ENCODE measurements at regions not wholly inside any gene's neighbourhood (a gene's known extent, or its start where the extent isn't known, plus 50 kb on each side); places are given as distances from the start of the nearest gene placed in this dataset.

DNA sequence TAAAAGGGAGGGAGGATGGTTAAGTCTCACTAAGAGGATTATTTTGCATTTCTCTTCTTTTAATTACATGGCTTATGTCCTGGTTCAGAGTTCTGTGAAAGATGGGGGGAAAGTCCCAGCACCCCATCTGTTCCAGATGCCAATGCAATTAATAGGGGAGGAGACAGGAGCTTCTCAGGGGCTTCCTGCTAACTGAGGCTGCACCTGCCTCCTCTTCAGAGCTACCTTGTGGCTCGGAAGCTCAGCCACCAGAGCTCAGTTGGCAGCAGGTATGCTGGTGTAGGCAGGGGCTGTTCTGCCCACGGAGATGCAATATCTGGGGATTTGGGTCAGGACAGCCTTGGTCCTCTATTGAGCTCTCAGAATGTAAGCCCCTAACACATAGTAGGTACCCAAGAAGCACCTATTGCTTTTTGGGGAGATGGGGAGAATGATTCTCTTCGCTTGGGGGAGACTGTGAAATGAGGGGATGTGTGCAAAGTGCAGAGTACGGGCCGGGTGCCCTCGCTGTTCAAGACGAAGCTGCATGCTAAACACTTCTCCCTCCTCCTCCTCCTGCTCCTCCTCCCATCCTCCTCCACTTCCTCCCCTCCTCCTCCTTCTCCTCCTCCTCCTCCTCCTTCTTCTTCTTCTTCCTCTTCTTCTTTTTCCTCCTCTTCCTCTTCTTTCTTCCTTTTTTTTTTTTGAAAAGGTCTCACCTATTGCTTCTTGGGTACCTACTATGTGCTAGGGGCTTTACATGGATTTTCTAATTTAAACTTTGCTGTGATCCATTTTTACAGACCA lies 279.0 kb downstream of the PTPRU start:
- no peak for TF ChIP-seq CTCF (IDR thresholded peaks at IDR 0.05; ENCODE audit: low read depth, low read length, poor library complexity, severe bottlenecking)
- no peak for TF ChIP-seq EZH2phosphoT487 (IDR thresholded peaks at IDR 0.05; ENCODE audit: borderline replicate concordance, low read length)
